GM12878 (cell line): ENCODE measurements at regions not wholly inside any gene's neighbourhood (a gene's known extent, or its start where the extent isn't known, plus 50 kb on each side); places are given as distances from the start of the nearest gene placed in this dataset.
A peak's percentile ranks its signal among the peaks of the same experiment; 100 is the strongest.

ENCODE experiments used
- ATAC-seq: fragments of 200-7000 bp; cut with Tn5 transposase; 3 replicates; pipeline ENCODE4 v1.9.1; 2020; ENCODE audit warnings: mild to moderate bottlenecking, moderate library complexity
- BruUV-seq: library from RNA; stranded (reverse); fragments of 400-500 nt; replicated peaks from 2 replicates; lab custom pipeline; 2021; lab: Mats Ljungman, UMichigan
- CTCF ChIA-PET: fragments of 300-600 bp; sonication (Branson Sonifier 250); formaldehyde crosslinking; extraction: SDS; loops from one replicate; lab custom pipeline; 2021; ENCODE audit warnings: inconsistent platforms; lab: Yijun Ruan, JAX
- POLR2A ChIA-PET: fragments of 350-600 bp; formaldehyde crosslinking; extraction: SDS; loops from one replicate; lab custom pipeline; 2021; ENCODE audit warnings: inconsistent platforms; lab: Charles Lee
- RAD21 ChIA-PET: fragments of 300-600 bp; sonication (Branson Sonifier 250); formaldehyde crosslinking; loops from one replicate; lab custom pipeline; 2023; ENCODE audit warnings: antibody characterized with exemption; ENCODE audit not compliant: unreplicated experiment; lab: Charles Lee
- SMC1A ChIA-PET: fragments of 300-600 bp; sonication (Branson Sonifier 250); formaldehyde crosslinking; loops from one replicate; lab custom pipeline; 2023; ENCODE audit not compliant: unreplicated experiment, uncharacterized antibody; lab: Charles Lee
- DNase-seq: peaks from one replicate; pipeline ENCODE4 v3.0.0-alpha.2; 2011; ENCODE audit warnings: low read depth, low spot score
- FAIRE-seq: peaks from 3 replicates; lab custom pipeline; 2011; peaks lifted over from hg19 to GRCh38; lab: Jason Lieb, UNC
- H2AFZ ChIP-seq: 2 replicates; pipeline ENCODE4 v1.6.0; 2011; ENCODE audit warnings: low read depth, low read length, control low read depth; ENCODE audit not compliant: control insufficient read depth
- H3K27ac ChIP-seq: 2 replicates; pipeline ENCODE4 v1.5.1; 2011; ENCODE audit warnings: control low read depth; ENCODE audit not compliant: control insufficient read depth, insufficient read depth
- H3K27me3 ChIP-seq, 2 experiments: replicated peaks in 1 of 2; 2 replicates each; pipeline versions ENCODE4 v1.6.0 to v1.6.1; 2011; ENCODE audit warnings: low read length in 1 of 2; ENCODE audit not compliant: control insufficient read depth in 2 of 2, insufficient read depth in 2 of 2
- H3K36me3 ChIP-seq, 2 experiments: 2 replicates each; pipeline ENCODE4 v1.5.1; 2011; ENCODE audit warnings: low read length in 1 of 2; ENCODE audit not compliant: control insufficient read depth in 2 of 2, insufficient read depth in 2 of 2
- H3K4me1 ChIP-seq: 2 replicates; pipeline ENCODE4 v1.6.1; 2011; ENCODE audit warnings: mild to moderate bottlenecking, low read length, moderate library complexity, mixed read lengths; ENCODE audit not compliant: control insufficient read depth, insufficient read depth
- H3K4me2 ChIP-seq: 2 replicates; pipeline ENCODE4 v1.6.0; 2011; ENCODE audit warnings: control low read depth; ENCODE audit not compliant: control insufficient read depth, insufficient read depth
- H3K4me3 ChIP-seq: fragments of 200-600 bp; sonication (generic); 2 replicates; pipeline ENCODE4 v1.5.1; 2016
- H3K79me2 ChIP-seq: 2 replicates; pipeline ENCODE4 v1.6.0; 2011; ENCODE audit warnings: low read length; ENCODE audit not compliant: control insufficient read depth, insufficient read depth
- H3K9ac ChIP-seq: 2 replicates; pipeline ENCODE4 v1.8.0; 2011; ENCODE audit warnings: low read length, control low read depth, mixed read lengths; ENCODE audit not compliant: control insufficient read depth, insufficient read depth
- H3K9me3 ChIP-seq: replicated peaks from 3 replicates; pipeline ENCODE4 v1.5.1; 2011; ENCODE audit warnings: mild to moderate bottlenecking, low read length; ENCODE audit not compliant: control insufficient read depth, insufficient read depth
- H4K20me1 ChIP-seq: 2 replicates; pipeline ENCODE4 v1.6.0; 2011; ENCODE audit not compliant: control insufficient read depth, insufficient read depth
- POU2F2 ChIP-seq: IDR thresholded peaks from 3 replicates; pipeline ENCODE4 v1.6.1; 2011; ENCODE audit warnings: low read depth, mild to moderate bottlenecking, low read length, borderline replicate concordance
- SPI1 ChIP-seq: IDR thresholded peaks from 2 replicates; pipeline ENCODE4 v1.6.1; 2011; ENCODE audit warnings: low read depth, mild to moderate bottlenecking, low read length, moderate library complexity, borderline replicate concordance; ENCODE audit not compliant: insufficient read depth
- YY1 ChIP-seq: IDR thresholded peaks from 2 replicates; pipeline ENCODE4 v1.6.1; 2011; ENCODE audit warnings: low read depth, mild to moderate bottlenecking, low read length
- WGBS: methylation state at CpG from one replicate; pipeline ENCODE4 v1.1.6; 2016; ENCODE audit warnings: low lambda C conversion rate; ENCODE audit not compliant: insufficient replicate concordance, insufficient coverage; ENCODE audit errors: missing lambda C conversion rate; 5-methylcytosine and 5-hydroxymethylcytosine counted together
- in situ Hi-C: fragments of 300-500 bp; cut with MboI; formaldehyde crosslinking; loops from 9 replicates; pipeline ENCODE4 v1.14.3; 2018; ENCODE audit warnings: mixed read lengths
- intact Hi-C: fragments of 100-400 bp; cut with micrococcal nuclease; formaldehyde crosslinking; loops from one replicate; pipeline ENCODE4 v1.14.2; 2022; ENCODE audit not compliant: unreplicated experiment
- TF ChIP-seq, protein P1 (sequence below): fragments of 450-650 bp; formaldehyde crosslinking; IDR thresholded peaks from 2 replicates; pipeline ENCODE4 v1.4.0; 2020; ENCODE audit warnings: mild to moderate bottlenecking, moderate library complexity
- TF ChIP-seq, protein P2 (sequence below): fragments of 150-350 bp; IDR thresholded peaks from 2 replicates; pipeline ENCODE4 v1.6.1; 2014; ENCODE audit warnings: mild to moderate bottlenecking, low read depth, low read length

DNA sequence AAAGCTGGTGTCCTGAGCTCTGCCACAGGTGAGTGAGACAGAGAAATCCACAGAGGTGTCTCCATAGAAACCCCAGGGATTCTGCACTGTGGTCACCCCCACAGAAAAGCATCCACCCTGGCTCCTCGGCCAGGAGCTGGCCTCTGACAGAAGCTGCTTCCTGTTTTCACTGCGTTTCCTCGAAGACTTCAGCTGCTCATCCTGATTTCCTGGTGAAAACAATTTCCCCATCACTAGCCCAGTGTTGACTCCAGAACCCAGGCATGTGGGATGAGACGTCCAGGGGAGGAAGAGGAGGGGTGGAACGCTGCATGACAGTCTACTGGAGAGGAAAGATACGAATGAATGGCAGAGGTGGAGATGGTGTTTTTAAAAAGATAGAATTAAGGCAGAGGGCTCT lies 60.3 kb upstream of the GPR45 start (continued):
- TF ChIP-seq, protein P1, sequence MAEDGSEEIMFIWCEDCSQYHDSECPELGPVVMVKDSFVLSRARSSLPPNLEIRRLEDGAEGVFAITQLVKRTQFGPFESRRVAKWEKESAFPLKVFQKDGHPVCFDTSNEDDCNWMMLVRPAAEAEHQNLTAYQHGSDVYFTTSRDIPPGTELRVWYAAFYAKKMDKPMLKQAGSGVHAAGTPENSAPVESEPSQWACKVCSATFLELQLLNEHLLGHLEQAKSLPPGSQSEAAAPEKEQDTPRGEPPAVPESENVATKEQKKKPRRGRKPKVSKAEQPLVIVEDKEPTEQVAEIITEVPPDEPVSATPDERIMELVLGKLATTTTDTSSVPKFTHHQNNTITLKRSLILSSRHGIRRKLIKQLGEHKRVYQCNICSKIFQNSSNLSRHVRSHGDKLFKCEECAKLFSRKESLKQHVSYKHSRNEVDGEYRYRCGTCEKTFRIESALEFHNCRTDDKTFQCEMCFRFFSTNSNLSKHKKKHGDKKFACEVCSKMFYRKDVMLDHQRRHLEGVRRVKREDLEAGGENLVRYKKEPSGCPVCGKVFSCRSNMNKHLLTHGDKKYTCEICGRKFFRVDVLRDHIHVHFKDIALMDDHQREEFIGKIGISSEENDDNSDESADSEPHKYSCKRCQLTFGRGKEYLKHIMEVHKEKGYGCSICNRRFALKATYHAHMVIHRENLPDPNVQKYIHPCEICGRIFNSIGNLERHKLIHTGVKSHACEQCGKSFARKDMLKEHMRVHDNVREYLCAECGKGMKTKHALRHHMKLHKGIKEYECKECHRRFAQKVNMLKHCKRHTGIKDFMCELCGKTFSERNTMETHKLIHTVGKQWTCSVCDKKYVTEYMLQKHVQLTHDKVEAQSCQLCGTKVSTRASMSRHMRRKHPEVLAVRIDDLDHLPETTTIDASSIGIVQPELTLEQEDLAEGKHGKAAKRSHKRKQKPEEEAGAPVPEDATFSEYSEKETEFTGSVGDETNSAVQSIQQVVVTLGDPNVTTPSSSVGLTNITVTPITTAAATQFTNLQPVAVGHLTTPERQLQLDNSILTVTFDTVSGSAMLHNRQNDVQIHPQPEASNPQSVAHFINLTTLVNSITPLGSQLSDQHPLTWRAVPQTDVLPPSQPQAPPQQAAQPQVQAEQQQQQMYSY (CRISPR knock-in tag) = no peak

DNA sequence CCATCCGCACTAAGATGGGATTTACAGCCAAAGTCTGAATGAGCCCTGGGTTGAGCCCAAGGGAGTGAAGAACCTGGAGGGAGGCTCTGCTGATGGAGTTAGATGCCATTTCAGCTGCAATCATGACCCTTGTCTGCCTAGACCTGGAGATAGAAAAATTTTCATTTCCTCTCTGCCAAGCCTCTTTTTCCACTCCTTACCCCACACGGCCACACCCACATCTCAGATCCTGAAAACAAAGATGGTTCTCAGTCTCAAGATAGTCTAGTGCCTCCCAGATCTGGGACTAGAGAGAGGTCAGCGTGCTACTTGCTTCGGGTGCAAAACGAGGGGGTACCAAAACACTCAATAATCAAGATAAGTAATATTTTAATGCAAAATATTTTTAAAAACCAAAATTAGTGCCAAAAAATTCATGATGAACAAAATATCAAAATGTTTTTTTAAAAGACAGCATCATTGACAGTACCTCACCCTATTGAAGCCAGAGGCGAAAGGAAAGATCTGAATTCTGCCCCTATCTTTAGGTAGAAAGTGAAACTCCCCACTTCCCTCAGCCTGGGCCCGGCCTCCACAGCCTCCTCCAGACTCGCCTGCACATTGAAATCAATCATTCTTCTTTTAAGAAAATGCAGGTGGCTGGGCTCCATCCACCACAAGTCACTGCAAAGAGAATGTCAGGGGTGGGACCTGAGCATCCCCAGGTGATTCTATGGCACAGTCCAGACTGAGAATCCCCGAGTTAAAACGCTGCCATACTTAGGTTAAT lies 57.8 kb upstream of the GPR45 start:
- ATAC-seq = peak; percentile 69

More for the DNA sequence above, 57.8 kb upstream of the GPR45 start:
- FAIRE-seq (no peak), DNase-seq (no peak)
- H3K36me3 ChIP-seq = no peaks in the 10 kb centered on the region
- no peak overlapping the region for H3K4me2 ChIP-seq
- POLR2A ChIA-PET = no interaction called here
- in situ Hi-C loops = no loop called here
- no peak overlapping the region for H2AFZ ChIP-seq
- CTCF ChIA-PET = no interaction called here
- 48% methylated on average over 10 of the region's 10 CpGs for WGBS
- no peak overlapping the region for H3K27ac ChIP-seq
- TF ChIP-seq SPI1 (peak; percentile 53; the same call in 1 of the 2 replicates), YY1 (no peak), POU2F2 (no peak)
- TF ChIP-seq, protein P2, sequence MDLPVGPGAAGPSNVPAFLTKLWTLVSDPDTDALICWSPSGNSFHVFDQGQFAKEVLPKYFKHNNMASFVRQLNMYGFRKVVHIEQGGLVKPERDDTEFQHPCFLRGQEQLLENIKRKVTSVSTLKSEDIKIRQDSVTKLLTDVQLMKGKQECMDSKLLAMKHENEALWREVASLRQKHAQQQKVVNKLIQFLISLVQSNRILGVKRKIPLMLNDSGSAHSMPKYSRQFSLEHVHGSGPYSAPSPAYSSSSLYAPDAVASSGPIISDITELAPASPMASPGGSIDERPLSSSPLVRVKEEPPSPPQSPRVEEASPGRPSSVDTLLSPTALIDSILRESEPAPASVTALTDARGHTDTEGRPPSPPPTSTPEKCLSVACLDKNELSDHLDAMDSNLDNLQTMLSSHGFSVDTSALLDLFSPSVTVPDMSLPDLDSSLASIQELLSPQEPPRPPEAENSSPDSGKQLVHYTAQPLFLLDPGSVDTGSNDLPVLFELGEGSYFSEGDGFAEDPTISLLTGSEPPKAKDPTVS = no peak
- no peaks in the 10 kb centered on the region; a peak in 1 of 4 replicates for H3K27me3 ChIP-seq
- SMC1A ChIA-PET = no interaction called here
- intact Hi-C loops = no loop called here
- RAD21 ChIA-PET = no interaction called here
- no peak overlapping the region for H3K4me3 ChIP-seq
- peaks cover 10% of the 10 kb centered on the region for H3K4me1 ChIP-seq
- no peak overlapping the region for H3K9ac ChIP-seq
- BruUV-seq = no TSS peak
- no peaks in the 10 kb centered on the region; the same call in 1 of the 2 replicates for H4K20me1 ChIP-seq
- H3K9me3 ChIP-seq = no peaks in the 10 kb centered on the region
- H3K79me2 ChIP-seq = no peaks in the 10 kb centered on the region
